ENCODE measurements at regions not wholly inside any gene's neighbourhood (a gene's known extent, or its start where the extent isn't known, plus 50 kb on each side); places are given as distances from the start of the nearest gene placed in this dataset.

DNA sequence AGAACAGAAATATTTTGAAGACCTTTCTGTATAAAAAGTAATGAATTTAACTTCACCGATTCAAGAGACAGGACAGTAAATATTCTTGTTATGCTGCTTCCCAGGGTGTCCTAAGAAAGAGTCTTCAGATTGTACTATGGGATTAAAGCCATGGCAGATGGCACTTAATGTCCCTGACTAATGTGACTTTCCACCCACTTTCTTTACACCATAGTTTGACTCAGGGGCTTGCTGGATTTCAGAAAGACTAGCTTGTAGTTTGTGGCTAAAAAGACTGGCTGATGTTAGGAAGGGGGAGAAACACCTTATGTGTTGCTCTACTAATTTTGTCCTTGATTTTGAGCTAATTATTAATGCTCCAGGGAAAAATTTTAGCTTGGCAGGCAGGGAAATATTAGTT, 75.9 kb downstream of the UTRN start:
- whole genome bisulfite sequencing, 5 donors, result 77 to 95% (median 92%) methylated on average over 1 of the region's 1 CpG
- Histone ChIP-seq H3K36me3 (no peaks in the 10 kb centered on the region), H3K4me3 (no peak overlapping the region), H3K27me3 (no peaks in the 10 kb centered on the region), H3K4me1 (peaks cover 13 to 61% (median 23%) of the 10 kb centered on the region in 4 donors), H3K9me3 (no peaks in the 10 kb centered on the region), H3K27ac (peak overlapping the region in 2 of 5 donors; percentile 38 to 56)
- TF ChIP-seq EP300 (IDR thresholded peaks at IDR 0.05), result no peak
- TF ChIP-seq POLR2A (IDR thresholded peaks at IDR 0.05), result no peak
- TF ChIP-seq POLR2AphosphoS5 (IDR thresholded peaks at IDR 0.05), result no peak
- no peak for TF ChIP-seq CTCF (IDR thresholded peaks at IDR 0.05)
- no peak for DNase-seq
- intact Hi-C loops (cut with DNase I; ENCODE audit: low total_unique reads), result no loop called here

DNA sequence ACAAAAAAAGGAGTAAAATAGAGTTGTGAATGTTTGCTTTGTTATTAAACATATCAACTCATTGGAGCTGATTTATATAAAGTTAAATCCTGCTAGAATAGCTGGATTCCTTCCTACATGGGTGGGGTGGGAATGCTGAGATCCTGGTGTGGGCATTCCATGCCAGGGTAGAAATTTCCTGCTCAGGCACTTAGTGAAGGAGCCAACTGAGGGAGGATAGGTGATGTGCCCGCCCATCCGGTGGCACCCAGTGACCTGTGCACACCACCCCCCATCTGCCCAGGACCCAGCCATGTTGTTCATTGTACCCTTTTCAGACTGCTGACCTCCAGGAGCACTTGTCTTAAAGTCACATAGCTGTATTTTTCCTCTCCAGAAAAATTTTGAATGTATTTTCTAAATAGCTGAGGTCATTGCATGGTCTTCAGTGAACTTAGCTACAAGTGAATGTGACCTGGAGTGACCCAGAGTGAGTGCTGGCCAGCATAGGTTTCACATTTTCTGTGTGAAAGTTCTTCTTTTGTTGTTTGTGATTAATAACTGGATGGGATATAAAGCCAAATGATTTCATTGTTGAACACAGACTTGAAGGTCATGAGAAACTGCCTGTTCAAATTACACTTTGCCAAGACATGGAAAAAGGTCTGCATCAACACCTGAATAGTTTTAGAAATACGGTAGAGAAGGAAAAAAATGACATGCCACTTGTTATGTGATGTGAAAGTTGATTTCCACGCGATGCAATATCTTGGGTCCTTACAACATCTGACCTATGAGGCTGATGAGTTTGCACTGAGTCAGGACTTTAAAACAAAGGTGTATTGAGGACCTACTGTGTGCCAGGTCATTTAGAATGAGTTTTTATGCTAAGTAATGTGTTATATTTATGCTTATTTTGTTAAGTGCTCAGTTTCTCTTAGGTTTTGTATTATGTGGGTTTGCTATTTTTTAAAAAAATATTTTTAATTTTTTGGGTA, 77.2 kb downstream of the UTRN start:
- DNase-seq, result peak in 1 of 2 donors; percentile 47
- no peaks in the 10 kb centered on the region for H3K36me3 ChIP-seq
- no peaks in the 10 kb centered on the region for H3K27me3 ChIP-seq
- peak overlapping the region; percentile 20 to 65 (median 38) for H3K27ac ChIP-seq
- H3K4me1 ChIP-seq, result peaks cover 13 to 62% (median 23%) of the 10 kb centered on the region in 4 donors
- no peaks in the 10 kb centered on the region for H3K9me3 ChIP-seq
- WGBS, 5 donors, result 36 to 47% (median 39%) methylated on average over 5 of the region's 5 CpGs
- H3K4me3 ChIP-seq, result no peak overlapping the region
- intact Hi-C loops (cut with DNase I; ENCODE audit: low total_unique reads), result no loop called here
- no peak for TF ChIP-seq CTCF (IDR thresholded peaks at IDR 0.05)
- TF ChIP-seq POLR2A (IDR thresholded peaks at IDR 0.05), result no peak
- no peak for TF ChIP-seq EP300 (IDR thresholded peaks at IDR 0.05)
- TF ChIP-seq POLR2AphosphoS5 (IDR thresholded peaks at IDR 0.05), result no peak

GRCh38 chr6:144364208-144364720, 79.1 kb downstream of the UTRN start:
- H3K27ac ChIP-seq, result peak overlapping the region in 2 of 5 donors; percentile 49 to 58
- TF ChIP-seq EP300 (IDR thresholded peaks at IDR 0.05) (no peak), POLR2A (IDR thresholded peaks at IDR 0.05) (no peak), CTCF (IDR thresholded peaks at IDR 0.05) (no peak), POLR2AphosphoS5 (IDR thresholded peaks at IDR 0.05) (no peak)
- WGBS, 5 donors, result 87 to 95% (median 90%) methylated on average over 7 of the region's 7 CpGs

GRCh38 chr6:144364782-144365181, 79.6 kb downstream of the UTRN start:
- 65 to 81% (median 75%) methylated on average over 3 of the region's 3 CpGs for WGBS, 5 donors
- H3K27ac ChIP-seq, result peak overlapping the region in 2 of 5 donors; percentile 49 to 58
- intact Hi-C loops (cut with DNase I; ENCODE audit: low total_unique reads), result no loop called here

More at GRCh38 chr6:144364208-144364720, 79.1 kb downstream of the UTRN start:
- no peak overlapping the region for H3K4me3 ChIP-seq
- H3K9me3 ChIP-seq, result no peaks in the 10 kb centered on the region
- intact Hi-C loops (cut with DNase I; ENCODE audit: low total_unique reads), result no loop called here
- peaks cover 13 to 58% (median 25%) of the 10 kb centered on the region in 4 donors for H3K4me1 ChIP-seq
- no peaks in the 10 kb centered on the region for H3K27me3 ChIP-seq
- H3K36me3 ChIP-seq, result no peaks in the 10 kb centered on the region
- DNase-seq, result no peak

More at GRCh38 chr6:144364782-144365181, 79.6 kb downstream of the UTRN start:
- Histone ChIP-seq H3K9me3 (no peaks in the 10 kb centered on the region), H3K4me3 (no peak overlapping the region), H3K27me3 (no peaks in the 10 kb centered on the region), H3K36me3 (no peaks in the 10 kb centered on the region), H3K4me1 (peaks cover 13 to 57% (median 25%) of the 10 kb centered on the region in 4 donors)
- DNase-seq, result no peak
- TF ChIP-seq POLR2A (IDR thresholded peaks at IDR 0.05), result no peak
